GM12873 (cell line): ENCODE measurements at regions not wholly inside any gene's neighbourhood (a gene's known extent, or its start where the extent isn't known, plus 50 kb on each side); places are given as distances from the start of the nearest gene placed in this dataset.
A peak's percentile ranks its signal among the peaks of the same experiment; 100 is the strongest.

ENCODE experiments used
- TF ChIP-seq, protein P1 (sequence below): IDR thresholded peaks from 2 replicates; pipeline ENCODE4 v1.5.1; 2012; ENCODE audit warnings: low read depth, mild to moderate bottlenecking, moderate library complexity, low read length, control low read depth; ENCODE audit not compliant: insufficient read depth; ENCODE audit errors: missing control alignments

- TF ChIP-seq, protein P1, sequence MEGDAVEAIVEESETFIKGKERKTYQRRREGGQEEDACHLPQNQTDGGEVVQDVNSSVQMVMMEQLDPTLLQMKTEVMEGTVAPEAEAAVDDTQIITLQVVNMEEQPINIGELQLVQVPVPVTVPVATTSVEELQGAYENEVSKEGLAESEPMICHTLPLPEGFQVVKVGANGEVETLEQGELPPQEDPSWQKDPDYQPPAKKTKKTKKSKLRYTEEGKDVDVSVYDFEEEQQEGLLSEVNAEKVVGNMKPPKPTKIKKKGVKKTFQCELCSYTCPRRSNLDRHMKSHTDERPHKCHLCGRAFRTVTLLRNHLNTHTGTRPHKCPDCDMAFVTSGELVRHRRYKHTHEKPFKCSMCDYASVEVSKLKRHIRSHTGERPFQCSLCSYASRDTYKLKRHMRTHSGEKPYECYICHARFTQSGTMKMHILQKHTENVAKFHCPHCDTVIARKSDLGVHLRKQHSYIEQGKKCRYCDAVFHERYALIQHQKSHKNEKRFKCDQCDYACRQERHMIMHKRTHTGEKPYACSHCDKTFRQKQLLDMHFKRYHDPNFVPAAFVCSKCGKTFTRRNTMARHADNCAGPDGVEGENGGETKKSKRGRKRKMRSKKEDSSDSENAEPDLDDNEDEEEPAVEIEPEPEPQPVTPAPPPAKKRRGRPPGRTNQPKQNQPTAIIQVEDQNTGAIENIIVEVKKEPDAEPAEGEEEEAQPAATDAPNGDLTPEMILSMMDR: no peak
Measured at GRCh38 chr1:199667089-199667488, 360.4 kb upstream of the NR5A2 start.

DNA sequence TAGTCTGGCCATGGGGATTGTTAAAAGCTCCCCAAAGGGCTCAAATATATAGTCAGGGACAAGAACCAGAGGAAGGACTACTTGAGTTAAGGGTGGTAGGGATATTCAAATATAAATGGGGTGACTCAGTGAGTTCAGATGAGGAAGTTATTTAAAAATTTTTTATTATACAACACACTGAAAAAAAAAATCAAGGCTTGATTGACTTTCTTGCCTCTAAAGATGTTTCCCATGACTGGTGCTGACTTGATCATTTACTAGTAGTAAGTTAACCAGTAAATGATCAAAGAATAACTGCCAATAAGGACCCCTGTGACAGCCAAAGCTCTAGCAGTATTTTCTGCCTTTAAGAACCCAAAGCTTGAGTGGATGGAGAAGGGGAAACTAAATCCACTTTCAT, 357.6 kb upstream of the NR5A2 start:
- TF ChIP-seq, protein P1: no peak

DNA sequence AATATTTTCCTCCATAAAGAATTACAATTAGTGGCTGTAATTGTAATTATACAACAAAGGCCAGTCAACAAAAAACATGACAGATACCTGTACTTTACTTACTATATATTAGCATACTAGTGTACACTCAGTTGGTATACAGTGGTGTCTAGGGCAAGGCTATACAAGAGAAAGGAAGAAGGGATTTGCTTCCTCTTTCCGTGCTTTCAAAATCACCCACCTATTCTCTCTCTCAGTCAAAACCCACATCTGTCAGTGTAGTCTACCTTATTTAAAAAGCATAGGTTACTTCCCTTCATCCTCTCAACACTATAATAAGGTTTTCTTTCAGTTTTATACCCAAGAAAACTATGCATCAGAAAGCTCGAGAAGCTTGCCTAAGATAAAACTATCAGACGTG, 355.8 kb upstream of the NR5A2 start:
- TF ChIP-seq, protein P1: no peak

DNA sequence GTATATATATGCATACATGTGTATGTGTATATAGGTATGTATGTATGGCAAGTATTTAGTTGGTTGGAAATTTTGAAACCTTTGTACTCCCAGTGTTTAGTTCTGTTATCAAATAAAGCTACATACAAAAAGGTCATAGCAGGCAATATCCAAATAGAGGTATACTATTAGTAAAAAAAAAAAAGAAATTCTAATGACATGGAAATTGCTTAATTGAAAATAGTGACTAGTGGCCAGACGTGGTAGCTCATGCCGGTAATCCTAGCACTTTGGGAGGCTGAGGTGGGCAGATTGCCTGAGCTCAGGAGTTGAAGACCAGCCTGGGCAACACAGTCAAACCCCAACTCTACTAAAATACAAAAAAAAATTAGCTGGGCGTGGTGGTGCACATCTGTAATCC, 351.6 kb upstream of the NR5A2 start:
- TF ChIP-seq, protein P1: peak; percentile 3

DNA sequence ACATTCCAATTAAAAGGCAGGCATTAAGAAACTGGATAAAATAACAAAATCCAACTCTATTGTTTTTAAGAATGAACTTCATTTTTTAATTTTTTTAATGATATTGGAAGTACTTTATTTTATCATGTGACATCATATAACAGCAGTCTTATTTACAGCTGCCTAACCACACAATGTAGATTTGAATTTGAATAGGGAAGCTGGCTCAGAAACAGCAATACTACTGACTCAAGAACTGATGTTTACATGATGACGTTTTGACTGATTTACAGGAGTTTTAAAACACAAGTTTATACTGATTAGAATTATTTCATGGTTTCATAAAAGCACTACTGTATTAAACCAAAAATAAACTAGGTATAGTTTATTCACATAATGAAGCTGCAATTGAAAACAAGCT, 348.7 kb upstream of the NR5A2 start:
- TF ChIP-seq, protein P1: no peak

DNA sequence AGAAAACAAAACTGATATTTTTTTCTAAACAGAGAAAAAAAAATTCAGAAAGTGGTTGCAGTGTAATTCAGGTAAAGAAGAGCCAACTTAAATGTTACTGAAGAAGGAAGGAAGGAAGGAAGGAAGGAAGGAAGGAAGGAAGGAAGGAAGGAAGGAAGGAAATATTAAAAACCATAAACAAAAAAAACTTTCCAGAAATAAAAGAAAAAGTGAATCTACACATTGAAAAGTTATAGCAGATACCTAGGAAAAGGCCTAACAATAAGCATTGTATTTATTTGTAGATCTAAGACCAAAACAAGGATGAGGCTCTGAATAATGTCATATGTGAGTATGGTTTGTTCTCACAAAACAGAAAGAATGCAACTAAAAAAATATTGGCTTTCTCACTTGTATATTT, 345.4 kb upstream of the NR5A2 start:
- TF ChIP-seq, protein P1: no peak

DNA sequence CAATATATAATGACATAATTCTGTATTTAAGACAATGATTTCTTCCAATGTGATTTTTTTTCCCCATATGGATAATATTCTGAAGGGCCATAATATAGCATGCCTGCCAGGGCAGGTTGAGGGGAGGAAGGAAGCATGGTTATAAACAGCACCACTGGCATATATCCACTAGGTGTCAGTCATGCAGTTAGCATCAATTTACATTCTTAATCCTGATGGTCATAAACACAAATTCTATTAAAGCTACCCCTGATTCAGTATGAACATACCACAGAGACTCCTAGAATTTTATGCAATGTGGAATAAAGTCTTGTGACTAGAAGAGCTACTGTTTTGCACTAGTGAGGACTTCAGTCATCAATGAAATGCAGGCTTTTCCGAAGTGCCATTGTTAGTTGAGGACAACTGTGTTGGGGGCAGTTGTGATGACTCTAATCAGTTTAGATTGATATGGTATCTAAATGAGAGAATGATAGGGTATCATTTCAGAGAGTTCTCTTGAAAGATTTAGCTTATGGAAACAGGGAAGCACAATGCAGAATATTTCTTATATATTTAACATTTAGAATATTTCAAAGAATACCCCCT, 342.7 kb upstream of the NR5A2 start:
- TF ChIP-seq, protein P1: peak; percentile 75
